WERI-Rb-1 (cell line): ENCODE measurements at regions not wholly inside any gene's neighbourhood (a gene's known extent, or its start where the extent isn't known, plus 50 kb on each side); places are given as distances from the start of the nearest gene placed in this dataset.

Experiments used
- DNase-seq: peaks from one replicate; pipeline ENCODE4 v3.0.0-alpha.2; 2020
- H3K27ac ChIP-seq: fragments of 250-450 bp; sonication (Bioruptor Pico); 2 replicates; pipeline ENCODE4 v1.5.1; 2020; ENCODE audit warnings: mild to moderate bottlenecking, moderate library complexity
- H3K27me3 ChIP-seq: fragments of 250-450 bp; sonication (Bioruptor Pico); 2 replicates; pipeline ENCODE4 v1.5.1; 2021; ENCODE audit warnings: mild to moderate bottlenecking, low read depth, moderate library complexity; ENCODE audit not compliant: insufficient read depth, severe bottlenecking
- H3K36me3 ChIP-seq: fragments of 250-450 bp; sonication (Bioruptor Pico); 2 replicates; pipeline ENCODE4 v1.5.1; 2020; ENCODE audit warnings: mild to moderate bottlenecking, moderate library complexity
- H3K4me3 ChIP-seq: 2 replicates; pipeline ENCODE4 v1.5.1; 2011; ENCODE audit warnings: low read depth, mild to moderate bottlenecking, control low read depth, low read length
- H3K9me3 ChIP-seq: fragments of 250-450 bp; sonication (Bioruptor Pico); 2 replicates; pipeline ENCODE4 v1.5.1; 2021; ENCODE audit warnings: mild to moderate bottlenecking, moderate library complexity; ENCODE audit not compliant: severe bottlenecking
- TF ChIP-seq, protein P1 (sequence below): IDR thresholded peaks from 2 replicates; pipeline ENCODE4 v1.5.1; 2011; ENCODE audit warnings: low read depth, mild to moderate bottlenecking, control low read depth, inconsistent platforms, low read length

DNA sequence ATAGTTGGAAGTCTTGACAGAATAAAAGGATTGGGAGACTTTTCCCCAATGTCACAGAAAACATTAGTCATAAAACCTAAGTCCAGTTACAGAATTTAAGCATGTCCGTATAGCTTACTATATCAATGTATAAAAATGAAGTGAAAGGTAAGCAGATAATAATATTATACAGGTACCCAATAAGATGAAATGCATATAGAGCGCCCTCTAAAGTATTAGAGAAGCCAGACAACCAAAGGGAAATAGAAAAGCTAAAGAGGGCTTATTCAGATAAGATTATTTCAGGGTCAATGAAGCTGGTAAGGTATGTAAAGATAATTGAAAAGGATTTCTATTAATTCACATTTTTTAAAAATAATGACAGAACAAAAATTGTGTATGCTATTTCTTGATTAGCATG lies 947.7 kb upstream of the MAP3K7 start:
- no peaks in the 10 kb centered on the region for H3K36me3 ChIP-seq
- H3K4me3 ChIP-seq: no peak overlapping the region
- TF ChIP-seq, protein P1, sequence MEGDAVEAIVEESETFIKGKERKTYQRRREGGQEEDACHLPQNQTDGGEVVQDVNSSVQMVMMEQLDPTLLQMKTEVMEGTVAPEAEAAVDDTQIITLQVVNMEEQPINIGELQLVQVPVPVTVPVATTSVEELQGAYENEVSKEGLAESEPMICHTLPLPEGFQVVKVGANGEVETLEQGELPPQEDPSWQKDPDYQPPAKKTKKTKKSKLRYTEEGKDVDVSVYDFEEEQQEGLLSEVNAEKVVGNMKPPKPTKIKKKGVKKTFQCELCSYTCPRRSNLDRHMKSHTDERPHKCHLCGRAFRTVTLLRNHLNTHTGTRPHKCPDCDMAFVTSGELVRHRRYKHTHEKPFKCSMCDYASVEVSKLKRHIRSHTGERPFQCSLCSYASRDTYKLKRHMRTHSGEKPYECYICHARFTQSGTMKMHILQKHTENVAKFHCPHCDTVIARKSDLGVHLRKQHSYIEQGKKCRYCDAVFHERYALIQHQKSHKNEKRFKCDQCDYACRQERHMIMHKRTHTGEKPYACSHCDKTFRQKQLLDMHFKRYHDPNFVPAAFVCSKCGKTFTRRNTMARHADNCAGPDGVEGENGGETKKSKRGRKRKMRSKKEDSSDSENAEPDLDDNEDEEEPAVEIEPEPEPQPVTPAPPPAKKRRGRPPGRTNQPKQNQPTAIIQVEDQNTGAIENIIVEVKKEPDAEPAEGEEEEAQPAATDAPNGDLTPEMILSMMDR: no peak
- no peak overlapping the region for H3K27ac ChIP-seq
- H3K27me3 ChIP-seq: no peaks in the 10 kb centered on the region
- no peak for DNase-seq
- H3K9me3 ChIP-seq: peaks cover 2% of the 10 kb centered on the region

DNA sequence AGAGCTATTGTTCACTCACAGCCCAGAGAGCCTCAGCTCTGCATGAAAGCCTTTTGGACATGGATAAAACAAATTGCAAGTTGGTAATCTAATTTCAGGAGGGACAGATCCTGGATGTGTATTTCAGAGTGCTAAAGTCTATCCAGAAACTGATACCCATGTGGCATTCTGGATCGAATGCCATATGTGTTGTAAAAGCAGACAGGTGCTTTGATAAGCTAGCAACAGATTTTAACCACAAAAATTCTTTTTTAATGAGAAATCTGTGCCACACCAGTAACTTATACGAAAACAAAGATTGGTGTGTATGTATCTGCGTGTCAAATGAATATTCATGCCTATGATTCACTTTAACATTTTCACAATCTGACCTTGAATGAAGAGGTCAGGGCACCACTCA lies 936.6 kb upstream of the MAP3K7 start:
- TF ChIP-seq, protein P1: no peak
- no peak for DNase-seq
- Histone ChIP-seq H3K9me3 (no peaks in the 10 kb centered on the region), H3K4me3 (no peak overlapping the region), H3K27ac (no peak overlapping the region), H3K27me3 (no peaks in the 10 kb centered on the region), H3K36me3 (no peaks in the 10 kb centered on the region)

DNA sequence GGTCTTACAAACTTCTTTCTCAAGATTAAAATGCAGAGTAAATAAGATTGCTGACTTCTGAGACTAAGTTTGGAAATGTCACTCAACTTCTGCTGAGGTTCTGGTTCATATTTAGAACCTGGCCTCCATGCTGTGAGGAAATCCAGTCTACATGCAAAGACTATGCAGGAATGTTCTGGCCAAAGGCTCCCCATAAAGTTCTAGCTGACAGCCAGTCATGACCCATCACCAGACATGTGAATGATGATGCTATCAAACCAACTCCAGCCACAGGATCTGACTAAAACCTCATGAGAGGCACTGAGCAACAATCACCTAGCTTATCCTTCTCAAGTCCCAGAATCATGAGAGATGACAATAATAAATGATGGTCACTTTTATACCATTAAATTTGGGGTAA lies 935.1 kb upstream of the MAP3K7 start:
- TF ChIP-seq, protein P1: no peak
- DNase-seq: no peak
- Histone ChIP-seq H3K4me3 (no peak overlapping the region), H3K27me3 (no peaks in the 10 kb centered on the region), H3K27ac (no peak overlapping the region), H3K36me3 (no peaks in the 10 kb centered on the region), H3K9me3 (no peaks in the 10 kb centered on the region)

DNA sequence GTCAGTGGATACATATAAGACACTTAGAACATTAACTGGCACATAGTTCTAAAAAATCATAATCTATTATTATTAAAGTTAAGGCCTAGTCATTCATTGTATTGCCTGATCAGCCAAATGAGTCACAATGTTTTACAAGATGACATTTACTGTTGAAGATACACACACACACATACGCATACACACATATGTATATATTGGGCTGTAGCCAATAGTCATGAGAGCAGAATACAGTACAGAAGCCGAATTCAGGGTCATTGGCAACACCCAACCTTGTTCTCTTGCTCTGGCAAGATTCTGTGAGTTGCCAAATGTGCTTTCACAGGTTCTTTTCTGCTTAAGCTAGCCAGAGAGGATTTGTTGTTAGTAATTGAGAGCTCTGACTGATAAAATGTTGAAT lies 922.8 kb upstream of the MAP3K7 start:
- Histone ChIP-seq H3K9me3 (peaks cover 8% of the 10 kb centered on the region), H3K27ac (no peak overlapping the region), H3K27me3 (no peaks in the 10 kb centered on the region), H3K4me3 (no peak overlapping the region), H3K36me3 (no peaks in the 10 kb centered on the region)
- TF ChIP-seq, protein P1: no peak
- no peak for DNase-seq

DNA sequence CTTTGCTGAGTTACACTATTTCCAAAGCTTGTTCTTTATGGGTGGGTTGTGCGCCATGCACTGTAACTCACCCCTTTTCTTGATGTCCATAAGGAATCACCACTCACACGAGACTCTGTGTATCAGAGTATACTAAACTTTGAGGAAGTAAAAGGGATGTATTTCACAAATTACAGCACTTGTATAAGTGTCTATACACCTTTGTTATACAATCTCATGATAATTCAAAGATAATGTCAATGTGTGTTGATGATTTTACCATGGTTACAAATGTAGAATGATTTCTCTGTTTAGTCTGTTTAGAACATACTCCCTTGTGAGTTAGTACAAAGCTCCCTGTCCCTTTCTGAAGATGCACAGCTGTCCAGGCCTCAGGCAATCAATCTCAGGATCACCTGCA lies 922.2 kb upstream of the MAP3K7 start:
- Histone ChIP-seq H3K9me3 (peaks cover 8% of the 10 kb centered on the region), H3K27ac (no peak overlapping the region), H3K4me3 (no peak overlapping the region), H3K27me3 (no peaks in the 10 kb centered on the region), H3K36me3 (no peaks in the 10 kb centered on the region)
- TF ChIP-seq, protein P1: no peak
- no peak for DNase-seq

DNA sequence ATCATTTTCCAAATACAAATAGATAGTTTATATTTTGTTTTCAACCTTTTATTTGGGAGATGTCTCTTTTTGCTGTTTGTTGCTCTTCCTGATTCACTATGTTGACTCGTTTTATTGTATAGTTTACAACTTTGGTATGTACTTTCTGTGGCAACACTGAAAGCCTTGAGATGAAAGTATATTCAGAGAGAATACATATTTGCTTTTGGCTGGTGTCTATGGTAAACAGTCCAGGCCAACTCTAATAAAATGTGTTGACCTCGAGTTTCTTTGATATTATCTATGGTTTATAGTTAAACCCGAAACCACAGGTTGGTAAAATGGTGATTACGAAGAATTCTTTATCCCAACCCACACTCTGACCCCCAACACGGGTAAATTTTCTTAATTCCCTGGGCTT lies 919.6 kb upstream of the MAP3K7 start:
- Histone ChIP-seq H3K27ac (no peak overlapping the region), H3K9me3 (peaks cover 8% of the 10 kb centered on the region), H3K36me3 (no peaks in the 10 kb centered on the region), H3K4me3 (no peak overlapping the region), H3K27me3 (no peaks in the 10 kb centered on the region)
- TF ChIP-seq, protein P1: no peak
- DNase-seq: no peak
